PC-9 (cell line): ENCODE measurements at regions not wholly inside any gene's neighbourhood (a gene's known extent, or its start where the extent isn't known, plus 50 kb on each side); places are given as distances from the start of the nearest gene placed in this dataset.

Source experiments
- BruUV-seq: library from RNA; stranded (reverse); fragments of 400-500 nt; replicated peaks from 2 replicates; lab custom pipeline; 2021; lab: Mats Ljungman, UMichigan
- CTCF ChIA-PET: fragments of 300-600 bp; sonication (Branson Sonifier 250); formaldehyde crosslinking; loops from one replicate; lab custom pipeline; 2022; ENCODE audit warnings: antibody characterized with exemption; lab: Charles Lee
- POLR2A ChIA-PET: fragments of 300-600 bp; sonication (Branson Sonifier 250); formaldehyde crosslinking; loops from one replicate; lab custom pipeline; 2022; ENCODE audit warnings: antibody characterized with exemption; ENCODE audit not compliant: unreplicated experiment; lab: Charles Lee
- DNase-seq, 2 experiments: peaks; one replicate each; pipeline versions ENCODE4 v3.0.0 to v3.0.0-alpha.2; 2015 to 2022; ENCODE audit warnings: mixed read lengths in 1 of 2
- H2AFZ ChIP-seq: fragments of 200-600 bp; sonication (generic); 2 replicates; pipeline ENCODE4 v1.8.1; 2017; ENCODE audit warnings: antibody characterized with exemption
- H3F3A ChIP-seq: fragments of 200-600 bp; sonication (generic); 2 replicates; pipeline ENCODE4 v1.8.1; 2017; ENCODE audit warnings: antibody characterized with exemption, mild to moderate bottlenecking, low read depth; ENCODE audit not compliant: insufficient read depth
- H3K27ac ChIP-seq: fragments of 200-600 bp; sonication (generic); 2 replicates; pipeline ENCODE4 v1.6.1; 2016; ENCODE audit warnings: mixed run types
- H3K27me3 ChIP-seq: fragments of 200-600 bp; sonication (generic); 2 replicates; pipeline ENCODE4 v1.6.1; 2016; ENCODE audit warnings: low read depth, mixed run types; ENCODE audit not compliant: insufficient read depth
- H3K36me3 ChIP-seq: fragments of 200-600 bp; sonication (generic); 2 replicates; pipeline ENCODE4 v1.6.1; 2016; ENCODE audit warnings: low read depth, mixed run types
- H3K4me1 ChIP-seq: fragments of 200-600 bp; sonication (generic); replicated peaks from 2 replicates; pipeline ENCODE4 v1.6.1; 2016; ENCODE audit warnings: mixed run types; ENCODE audit not compliant: insufficient read depth
- H3K4me2 ChIP-seq: fragments of 200-600 bp; sonication (generic); 2 replicates; pipeline ENCODE4 v1.6.1; 2017; ENCODE audit warnings: mixed run types
- H3K4me3 ChIP-seq: fragments of 200-600 bp; sonication (generic); 2 replicates; pipeline ENCODE4 v1.6.1; 2016; ENCODE audit warnings: mixed run types
- H3K79me2 ChIP-seq: fragments of 200-600 bp; sonication (generic); 2 replicates; pipeline ENCODE4 v1.6.1; 2017; ENCODE audit warnings: low read depth, mixed run types
- H3K9me2 ChIP-seq: fragments of 200-600 bp; sonication (generic); 2 replicates; pipeline ENCODE4 v1.8.1; 2017; ENCODE audit warnings: mild to moderate bottlenecking; ENCODE audit not compliant: insufficient read depth
- H3K9me3 ChIP-seq: fragments of 200-600 bp; sonication (generic); 2 replicates; pipeline ENCODE4 v1.8.1; 2016; ENCODE audit warnings: low read depth; ENCODE audit not compliant: insufficient read depth
- H4K20me1 ChIP-seq: fragments of 200-600 bp; sonication (generic); 2 replicates; pipeline ENCODE4 v1.8.1; 2017; ENCODE audit not compliant: insufficient read depth
- EZH2 ChIP-seq: fragments of 200-600 bp; sonication (generic); IDR thresholded peaks from 2 replicates; pipeline ENCODE4 v1.8.0; 2017; ENCODE audit warnings: antibody characterized with exemption, low read depth
- intact Hi-C: fragments of 100-400 bp; cut with micrococcal nuclease; formaldehyde crosslinking; loops from one replicate; pipeline ENCODE4 v1.10.0; 2022; ENCODE audit not compliant: unreplicated experiment
- TF ChIP-seq, protein P1 (sequence below): fragments of 200-600 bp; sonication (generic); conservative IDR thresholded peaks from 2 replicates; pipeline ENCODE4 v1.6.1; 2017; ENCODE audit warnings: mixed run types, antibody characterized with exemption, mild to moderate bottlenecking, moderate library complexity

- H4K20me1 ChIP-seq, result no peaks in the 10 kb centered on the region
- no peaks in the 10 kb centered on the region for H3K9me3 ChIP-seq
- BruUV-seq, result no TSS peak
- H3K79me2 ChIP-seq, result no peaks in the 10 kb centered on the region
- peaks cover 10% of the 10 kb centered on the region; the same call in 1 of the 2 replicates for H3F3A ChIP-seq
- H3K4me2 ChIP-seq, result peak overlapping the region; percentile 2; the same call in 1 of the 2 replicates
- CTCF ChIA-PET, result interaction anchor here (1.0 to 1.8 kb wide), 6 partner anchors 75 to 660 kb away, joined by 3 to 7 read pairs (median 4); no protein-coding TSS in a partner anchor
- no peaks in the 10 kb centered on the region for H3K9me2 ChIP-seq
- no peaks in the 10 kb centered on the region for H3K27me3 ChIP-seq
- H3K27ac ChIP-seq, result no peak overlapping the region
- intact Hi-C loops, result loop anchor here (1.0 to 5.0 kb wide), 9 partner anchors 62 to 1231 kb away; partner anchors contain the start of genes FUT8 and MAX
- H3K4me3 ChIP-seq, result no peak overlapping the region
- peaks cover 17% of the 10 kb centered on the region for H3K4me1 ChIP-seq
- H3K36me3 ChIP-seq, result no peaks in the 10 kb centered on the region
- DNase-seq, result no peak
- POLR2A ChIA-PET, result interaction anchor here (0.6 kb wide), 1 partner anchor 11 kb away, joined by 3 read pairs; no protein-coding TSS in a partner anchor
- TF ChIP-seq, protein P1, sequence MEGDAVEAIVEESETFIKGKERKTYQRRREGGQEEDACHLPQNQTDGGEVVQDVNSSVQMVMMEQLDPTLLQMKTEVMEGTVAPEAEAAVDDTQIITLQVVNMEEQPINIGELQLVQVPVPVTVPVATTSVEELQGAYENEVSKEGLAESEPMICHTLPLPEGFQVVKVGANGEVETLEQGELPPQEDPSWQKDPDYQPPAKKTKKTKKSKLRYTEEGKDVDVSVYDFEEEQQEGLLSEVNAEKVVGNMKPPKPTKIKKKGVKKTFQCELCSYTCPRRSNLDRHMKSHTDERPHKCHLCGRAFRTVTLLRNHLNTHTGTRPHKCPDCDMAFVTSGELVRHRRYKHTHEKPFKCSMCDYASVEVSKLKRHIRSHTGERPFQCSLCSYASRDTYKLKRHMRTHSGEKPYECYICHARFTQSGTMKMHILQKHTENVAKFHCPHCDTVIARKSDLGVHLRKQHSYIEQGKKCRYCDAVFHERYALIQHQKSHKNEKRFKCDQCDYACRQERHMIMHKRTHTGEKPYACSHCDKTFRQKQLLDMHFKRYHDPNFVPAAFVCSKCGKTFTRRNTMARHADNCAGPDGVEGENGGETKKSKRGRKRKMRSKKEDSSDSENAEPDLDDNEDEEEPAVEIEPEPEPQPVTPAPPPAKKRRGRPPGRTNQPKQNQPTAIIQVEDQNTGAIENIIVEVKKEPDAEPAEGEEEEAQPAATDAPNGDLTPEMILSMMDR, result no peak
- no peak for TF ChIP-seq EZH2
- no peak overlapping the region for H2AFZ ChIP-seq
Observed at GRCh38 chr14:65164825-65165135, 62.5 kb upstream of the MAX start.

- peaks cover 10% of the 10 kb centered on the region; the same call in 1 of the 2 replicates for H3F3A ChIP-seq
- H2AFZ ChIP-seq, result no peak overlapping the region
- no peak overlapping the region for H3K27ac ChIP-seq
- peaks cover 17% of the 10 kb centered on the region for H3K4me1 ChIP-seq
- ChIA-PET CTCF (no interaction called here), POLR2A (no interaction called here)
- no peak for DNase-seq
- no peaks in the 10 kb centered on the region for H3K9me2 ChIP-seq
- intact Hi-C loops, result no loop called here
- no peaks in the 10 kb centered on the region for H3K36me3 ChIP-seq
- no peaks in the 10 kb centered on the region for H3K9me3 ChIP-seq
- BruUV-seq, result no TSS peak
- H3K79me2 ChIP-seq, result no peaks in the 10 kb centered on the region
- H4K20me1 ChIP-seq, result no peaks in the 10 kb centered on the region
- H3K27me3 ChIP-seq, result no peaks in the 10 kb centered on the region
- H3K4me2 ChIP-seq, result no peak overlapping the region
- no peak overlapping the region for H3K4me3 ChIP-seq
- TF ChIP-seq, protein P1, result no peak
- TF ChIP-seq EZH2, result no peak
Observed at GRCh38 chr14:65167072-65167645, 64.8 kb upstream of the MAX start.

GRCh38 chr14:65168840-65169239, 66.5 kb upstream of the MAX start:
- no peak overlapping the region for H3K4me3 ChIP-seq
- no peaks in the 10 kb centered on the region for H3K79me2 ChIP-seq
- intact Hi-C loops, result no loop called here
- POLR2A ChIA-PET, result interaction anchor here (0.6 kb wide), 1 partner anchor 1299 kb away, joined by 5 read pairs; no protein-coding TSS in a partner anchor
- H3K27ac ChIP-seq, result no peak overlapping the region
- H3K27me3 ChIP-seq, result no peaks in the 10 kb centered on the region
- CTCF ChIA-PET, result interaction anchor here (0.7 to 1.2 kb wide), 2 partner anchors 42 to 268 kb away, joined by 3 read pairs; no protein-coding TSS in a partner anchor
- peaks cover 17% of the 10 kb centered on the region for H3K4me1 ChIP-seq
- no peaks in the 10 kb centered on the region; the same call in 1 of the 2 replicates for H3K9me3 ChIP-seq
- DNase-seq, result no peak
- no peak overlapping the region for H2AFZ ChIP-seq
- no peaks in the 10 kb centered on the region for H4K20me1 ChIP-seq
- TF ChIP-seq, protein P1, result no peak
- no peak for TF ChIP-seq EZH2
- peaks cover 10% of the 10 kb centered on the region; the same call in 1 of the 2 replicates for H3F3A ChIP-seq
- no peaks in the 10 kb centered on the region for H3K36me3 ChIP-seq
- BruUV-seq, result no TSS peak
- no peak overlapping the region for H3K4me2 ChIP-seq
- no peaks in the 10 kb centered on the region for H3K9me2 ChIP-seq
